SH-SY5Y (cell line): ENCODE measurements at regions not wholly inside any gene's neighbourhood (a gene's known extent, or its start where the extent isn't known, plus 50 kb on each side); places are given as distances from the start of the nearest gene placed in this dataset.

ENCODE experiments used
- GATA2 ChIP-seq: IDR thresholded peaks from 2 replicates; pipeline ENCODE4 v1.6.1; 2011; ENCODE audit warnings: mild to moderate bottlenecking, low read depth, low read length
- GATA3 ChIP-seq: IDR thresholded peaks from 2 replicates; pipeline ENCODE4 v1.6.1; 2011; ENCODE audit warnings: low read depth, mild to moderate bottlenecking, low read length, moderate library complexity

GRCh38 chr10:21417172-21417712 is 108.2 kb downstream of the SKIDA1 start:
- TF ChIP-seq GATA3 (no peak), GATA2 (no peak)

GRCh38 chr10:21413680-21414079 is 111.8 kb downstream of the SKIDA1 start:
- no peak for TF ChIP-seq GATA2
- no peak for TF ChIP-seq GATA3

- no peak for TF ChIP-seq GATA3
- TF ChIP-seq GATA2, result no peak
Observed at GRCh38 chr10:21413268-21413667, 112.2 kb downstream of the SKIDA1 start.

- TF ChIP-seq GATA3, result no peak
- no peak for TF ChIP-seq GATA2
Observed at GRCh38 chr10:21406595-21407193, 118.8 kb downstream of the SKIDA1 start.

- TF ChIP-seq GATA3 (no peak), GATA2 (no peak)
Observed at GRCh38 chr10:21405981-21406380, 119.5 kb downstream of the SKIDA1 start.

GRCh38 chr10:21403256-21404015 is 122.0 kb downstream of the SKIDA1 start:
- no peak for TF ChIP-seq GATA3
- no peak for TF ChIP-seq GATA2

GRCh38 chr10:21402606-21403083 is 122.8 kb downstream of the SKIDA1 start:
- TF ChIP-seq GATA2 (no peak), GATA3 (no peak)

GRCh38 chr10:21401196-21401595 is 124.3 kb downstream of the SKIDA1 start:
- TF ChIP-seq GATA2, result no peak
- TF ChIP-seq GATA3, result no peak

GRCh38 chr10:21399392-21400035 is 126.0 kb downstream of the SKIDA1 start:
- no peak for TF ChIP-seq GATA3
- no peak for TF ChIP-seq GATA2

- no peak for TF ChIP-seq GATA2
- no peak for TF ChIP-seq GATA3
Observed at GRCh38 chr10:21398563-21399231, 126.8 kb downstream of the SKIDA1 start.

GRCh38 chr10:21396889-21397288 is 128.6 kb downstream of the SKIDA1 start:
- TF ChIP-seq GATA3 (no peak), GATA2 (no peak)

- no peak for TF ChIP-seq GATA2
- TF ChIP-seq GATA3, result no peak
Observed at GRCh38 chr10:21393931-21394330, 131.6 kb downstream of the SKIDA1 start.

- no peak for TF ChIP-seq GATA3
- TF ChIP-seq GATA2, result no peak
Observed at GRCh38 chr10:21388589-21388988, 136.9 kb downstream of the SKIDA1 start.

GRCh38 chr10:21387868-21388267 is 137.6 kb downstream of the SKIDA1 start:
- TF ChIP-seq GATA2, result no peak
- TF ChIP-seq GATA3, result no peak

- TF ChIP-seq GATA3 (no peak), GATA2 (no peak)
Observed at GRCh38 chr10:21385996-21386585, 139.4 kb downstream of the SKIDA1 start.

- TF ChIP-seq GATA3 (no peak), GATA2 (no peak)
Observed at GRCh38 chr10:21385536-21385935, 139.9 kb downstream of the SKIDA1 start.
